ENCODE measurements at regions not wholly inside any gene's neighbourhood (a gene's known extent, or its start where the extent isn't known, plus 50 kb on each side); places are given as distances from the start of the nearest gene placed in this dataset.
"Not testable (repeated sequence)": the region's sequence is repeated elsewhere in the genome, so short reads cannot be mapped to it uniquely, and the experiment has no call there.

DNA sequence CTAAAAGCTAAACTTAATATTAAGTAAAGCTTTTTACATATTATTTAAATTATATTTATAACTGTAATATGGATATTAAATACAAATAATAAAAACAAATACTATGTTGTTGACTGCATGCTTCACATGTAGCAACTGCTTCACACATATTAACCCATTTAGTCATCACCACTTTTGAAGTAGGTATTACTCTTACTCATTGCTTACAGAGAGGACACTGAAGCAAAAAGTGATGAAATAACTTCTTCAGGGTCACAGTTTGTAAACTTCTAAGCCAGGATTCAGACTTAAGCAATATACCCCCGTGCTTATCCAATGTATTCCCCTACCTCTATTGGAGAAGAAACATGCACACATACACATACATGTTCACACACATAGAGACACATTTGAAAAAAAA, 166.6 kb downstream of the DKK2 start:
- no peak for DNase-seq (ENCODE audit: extremely low read depth in 1 of 2, low read depth in 1 of 2)

DNA sequence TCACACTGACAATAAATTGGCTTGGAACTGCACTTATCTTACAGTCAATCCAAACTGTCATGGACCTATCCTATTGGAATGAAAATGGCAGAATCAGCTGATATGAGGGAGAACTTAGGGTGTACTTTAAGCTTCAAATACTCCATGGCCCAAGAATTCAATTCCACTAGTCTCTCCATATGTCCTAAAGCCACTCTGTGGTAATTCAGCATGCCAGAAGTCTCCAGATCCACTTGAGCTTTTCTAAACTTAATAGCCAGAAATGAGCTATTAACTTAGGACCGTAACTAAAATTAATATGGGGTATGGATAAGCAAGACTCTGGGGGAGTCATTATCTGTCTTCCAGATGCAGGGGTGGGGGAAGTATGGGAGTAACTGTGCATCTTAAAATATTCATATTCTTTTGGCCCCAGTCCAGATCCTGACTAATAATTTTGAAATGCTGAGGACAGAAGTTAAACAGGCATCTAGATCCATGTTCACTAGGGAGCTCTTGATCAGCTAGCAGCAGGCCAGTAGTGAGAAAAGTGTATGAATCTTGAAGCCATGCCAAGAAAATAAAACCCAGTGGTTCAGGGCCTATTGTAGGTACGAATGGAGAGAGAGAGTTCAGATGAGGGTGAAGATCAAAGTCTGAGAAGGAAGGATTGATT, 167.6 kb downstream of the DKK2 start:
- DNase-seq (ENCODE audit: extremely low read depth in 1 of 2, low read depth in 1 of 2), result no peak

DNA sequence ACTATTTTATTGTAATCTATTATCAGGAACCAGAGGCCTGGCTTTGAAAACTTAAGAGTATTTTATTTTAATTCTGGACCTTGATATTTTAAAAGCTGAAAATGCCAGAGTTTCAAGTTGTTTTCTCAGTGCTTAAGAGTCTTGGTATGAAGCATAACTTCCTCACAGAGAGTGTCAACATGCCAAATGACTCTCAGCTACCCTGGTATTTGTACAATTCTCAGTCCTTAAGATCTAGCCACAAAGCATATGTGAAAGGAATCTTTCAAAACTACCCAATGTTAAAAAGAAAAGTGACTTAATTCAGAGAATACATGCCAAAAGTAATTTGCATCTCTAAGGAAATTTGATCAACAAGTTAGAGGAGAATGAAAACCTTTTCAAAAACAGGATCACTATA, 171.9 kb downstream of the DKK2 start:
- DNase-seq (ENCODE audit: extremely low read depth in 1 of 2, low read depth in 1 of 2), result no peak

- no peak for DNase-seq (ENCODE audit: extremely low read depth in 1 of 2, low read depth in 1 of 2)
These were observed 181.4 kb downstream of the DKK2 start for GRCh38 chr4:106854569-106855351.

- no peak for DNase-seq (ENCODE audit: extremely low read depth in 1 of 2, low read depth in 1 of 2)
These were observed 183.7 kb downstream of the DKK2 start for GRCh38 chr4:106852426-106852825.

GRCh38 chr4:106851726-106852125, 184.4 kb downstream of the DKK2 start:
- DNase-seq (ENCODE audit: extremely low read depth in 1 of 2, low read depth in 1 of 2), result no peak

GRCh38 chr4:106850691-106851090, 185.4 kb downstream of the DKK2 start:
- no peak for DNase-seq (ENCODE audit: extremely low read depth in 1 of 2, low read depth in 1 of 2)

GRCh38 chr4:106835919-106836318, 200.2 kb downstream of the DKK2 start:
- no peak for DNase-seq (ENCODE audit: extremely low read depth in 1 of 2, low read depth in 1 of 2)

GRCh38 chr4:106830879-106831278, 205.2 kb downstream of the DKK2 start:
- DNase-seq (ENCODE audit: extremely low read depth in 1 of 2, low read depth in 1 of 2), result no peak

DNA sequence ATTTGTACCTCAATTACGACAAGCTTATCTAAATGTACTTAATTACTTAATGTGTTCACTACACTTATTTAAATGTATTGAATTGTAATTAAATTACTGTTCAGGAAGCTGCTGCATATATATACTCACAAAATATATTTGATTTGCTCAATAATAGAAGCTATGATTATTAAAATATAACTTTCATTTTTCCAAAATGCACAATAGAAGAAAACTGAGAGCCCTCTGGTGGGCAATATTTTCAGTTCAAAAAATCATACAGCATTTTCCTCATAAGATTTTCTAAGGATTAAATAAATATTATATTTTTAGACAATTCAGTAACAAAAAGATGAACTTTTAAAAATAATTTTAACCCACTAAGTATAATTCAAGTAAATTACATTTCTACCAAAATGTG, 217.3 kb downstream of the DKK2 start:
- DNase-seq (ENCODE audit: extremely low read depth in 1 of 2, low read depth in 1 of 2), result no peak

GRCh38 chr4:106816496-106816895, 219.6 kb downstream of the DKK2 start:
- DNase-seq (ENCODE audit: extremely low read depth in 1 of 2, low read depth in 1 of 2), result no peak

DNA sequence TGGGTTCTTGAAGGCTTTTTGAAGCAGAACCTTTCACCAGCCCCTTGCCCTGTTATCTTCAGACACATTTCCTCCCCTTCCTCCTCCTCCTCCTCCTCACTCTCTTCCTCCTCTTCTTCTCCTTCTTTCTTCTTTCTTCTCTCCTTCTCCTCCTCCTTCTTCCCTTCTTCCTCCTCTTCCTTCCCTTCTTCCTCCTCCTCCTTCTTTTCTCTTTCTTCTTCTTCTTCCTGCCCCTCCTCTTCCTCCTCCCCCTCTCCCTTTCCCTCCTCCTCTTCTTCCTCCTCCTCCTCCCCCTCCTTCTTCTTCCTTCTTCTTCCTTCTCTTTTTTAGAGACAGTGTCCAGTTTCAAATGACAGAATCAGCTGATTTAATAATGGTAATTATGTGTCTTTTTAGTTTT, 226.0 kb downstream of the DKK2 start:
- no peak for DNase-seq (ENCODE audit: extremely low read depth in 1 of 2, low read depth in 1 of 2)

GRCh38 chr4:106809076-106809475, 227.0 kb downstream of the DKK2 start:
- DNase-seq (ENCODE audit: extremely low read depth in 1 of 2, low read depth in 1 of 2), result no peak

GRCh38 chr4:106806158-106806797, 229.8 kb downstream of the DKK2 start:
- DNase-seq (ENCODE audit: extremely low read depth in 1 of 2, low read depth in 1 of 2), result no peak

DNA sequence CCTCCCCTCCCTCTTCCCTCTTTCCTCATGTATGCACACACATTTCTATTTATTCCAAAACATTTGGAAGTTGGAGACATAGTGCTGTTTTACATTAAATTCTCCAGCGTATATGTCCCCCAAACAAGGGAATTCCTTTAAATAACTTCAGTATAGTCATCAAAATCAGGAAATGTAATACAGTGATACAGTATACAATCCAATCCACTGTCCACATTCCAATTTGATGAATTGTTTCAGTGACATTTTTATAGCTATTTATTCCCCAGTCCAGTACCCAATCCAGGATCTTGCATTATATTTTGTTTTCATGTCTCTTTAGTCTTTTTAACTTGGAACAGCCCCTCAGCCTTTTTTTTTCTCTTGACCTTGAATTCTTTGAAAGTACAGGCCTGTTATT, 233.0 kb downstream of the DKK2 start:
- DNase-seq (ENCODE audit: extremely low read depth in 1 of 2, low read depth in 1 of 2), result no peak

DNA sequence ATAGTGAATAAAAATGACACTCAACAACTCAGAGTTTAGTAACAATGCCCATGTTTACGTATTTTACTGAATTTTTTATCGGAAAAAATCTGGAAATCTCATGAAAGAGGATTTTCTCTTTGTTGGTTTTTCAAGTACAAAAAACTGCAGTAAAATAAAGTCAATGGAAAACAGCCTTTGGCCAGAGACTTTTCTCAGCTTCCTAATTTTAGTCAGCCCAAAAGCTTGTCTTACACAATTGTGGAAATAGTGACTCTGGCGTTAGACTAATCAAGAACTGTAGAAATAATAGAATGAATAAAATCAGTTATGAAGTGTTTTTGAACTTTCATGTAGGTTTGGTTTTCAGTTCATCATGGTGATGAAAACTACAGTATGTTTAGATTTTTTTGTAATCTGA, 234.7 kb downstream of the DKK2 start:
- DNase-seq (ENCODE audit: extremely low read depth in 1 of 2, low read depth in 1 of 2), result no peak

DNA sequence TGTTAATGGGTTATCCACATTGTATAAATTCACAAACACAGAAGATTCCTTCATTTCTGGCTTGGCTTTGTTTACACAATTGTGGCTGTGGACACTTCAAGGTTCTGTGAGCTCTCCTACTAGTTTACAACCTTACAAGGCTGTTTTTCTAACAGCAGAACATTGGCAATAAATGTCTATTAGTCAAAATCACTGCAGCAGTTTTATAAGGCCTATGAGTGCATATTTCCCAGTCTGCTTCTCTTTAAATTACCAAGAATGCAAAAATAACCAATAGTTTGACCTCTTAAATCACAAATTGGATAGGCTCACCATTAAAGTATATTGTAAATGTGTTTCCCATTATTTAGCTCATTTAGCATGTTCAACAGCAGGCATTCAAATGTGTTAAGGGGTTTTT, 239.2 kb downstream of the DKK2 start:
- DNase-seq (ENCODE audit: extremely low read depth in 1 of 2, low read depth in 1 of 2), result no peak

DNA sequence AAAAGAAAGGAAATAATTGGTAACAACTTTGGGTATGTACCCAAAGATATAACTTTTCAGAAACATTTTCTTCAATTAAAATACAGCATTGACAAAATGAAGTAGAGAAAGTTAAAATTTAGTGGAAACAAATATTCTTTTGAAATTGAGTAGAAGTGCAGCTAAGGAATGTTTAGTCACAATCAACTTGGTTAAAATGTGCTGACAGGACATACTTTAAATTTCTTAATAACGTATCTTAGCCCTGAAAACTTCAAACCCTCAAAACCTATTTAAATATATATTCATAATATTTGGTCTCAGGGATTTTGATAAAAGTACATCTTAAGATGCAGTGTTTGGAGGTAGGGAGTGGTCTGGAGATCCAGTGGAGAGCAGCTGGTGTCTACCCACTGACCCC, 240.8 kb downstream of the DKK2 start:
- no peak for DNase-seq (ENCODE audit: extremely low read depth in 1 of 2, low read depth in 1 of 2)

DNA sequence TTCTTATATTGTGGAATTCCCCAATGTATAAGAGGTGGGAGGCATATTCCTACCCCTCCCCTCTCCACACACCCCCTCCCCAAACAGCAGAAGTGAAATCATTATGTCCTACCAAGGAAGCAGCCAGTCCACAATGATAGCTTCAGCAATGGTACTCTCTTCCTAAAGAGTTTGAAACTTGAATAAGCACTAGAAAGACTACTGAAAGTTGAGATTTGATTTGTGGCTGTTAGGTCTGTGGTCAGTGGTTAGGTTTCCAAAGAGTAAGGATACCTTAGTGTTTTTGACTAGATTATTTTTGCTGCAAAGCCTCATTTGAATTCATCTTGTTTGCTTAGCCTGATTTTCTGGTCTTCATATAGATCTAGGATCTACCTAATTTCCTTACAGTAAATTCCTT, 242.2 kb downstream of the DKK2 start:
- DNase-seq (ENCODE audit: extremely low read depth in 1 of 2, low read depth in 1 of 2), result no peak

DNA sequence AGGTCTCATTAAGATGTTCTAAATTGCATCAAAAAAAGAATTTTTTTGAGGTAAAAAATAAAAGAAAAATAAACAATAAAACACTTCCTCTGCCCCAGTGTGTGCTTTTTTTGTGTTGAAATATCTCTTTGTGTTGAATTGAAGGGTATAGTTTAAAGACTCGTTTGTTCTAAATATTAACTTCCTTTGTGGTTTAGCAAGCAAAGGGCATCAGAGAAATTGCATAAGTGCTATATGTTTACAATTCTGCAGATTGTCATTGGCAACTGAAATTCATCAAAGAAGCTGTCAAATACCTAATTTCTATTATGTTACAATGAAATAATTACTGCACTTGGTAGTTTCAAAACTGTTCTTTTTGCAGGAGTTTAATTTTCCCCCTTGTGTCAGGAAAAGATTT, 260.5 kb downstream of the DKK2 start:
- no peak for DNase-seq (ENCODE audit: extremely low read depth in 1 of 2, low read depth in 1 of 2)

GRCh38 chr4:106774055-106774454, 262.1 kb downstream of the DKK2 start:
- DNase-seq (ENCODE audit: extremely low read depth in 1 of 2, low read depth in 1 of 2), result not testable (repeated sequence)
